ENCODE measurements at regions not wholly inside any gene's neighbourhood (a gene's known extent, or its start where the extent isn't known, plus 50 kb on each side); places are given as distances from the start of the nearest gene placed in this dataset.
A peak's percentile ranks its signal among the peaks of the same experiment; 100 is the strongest.

- DNase-seq (ENCODE audit: low read depth) (no peak), FAIRE-seq (no peak)
- TF ChIP-seq CTCF (IDR thresholded peaks at IDR 0.05; ENCODE audit: insufficient read depth, low read length, severe bottlenecking) = no peak
- Histone ChIP-seq H3K4me3 (ENCODE audit: low read depth, low read length) (no peak overlapping the region), H3K27me3 (ENCODE audit: control insufficient read depth, insufficient read depth, low read length) (no peaks in the 10 kb centered on the region), H3K36me3 (ENCODE audit: control insufficient read depth, insufficient read depth, low read length) (no peaks in the 10 kb centered on the region)
Measured at GRCh38 chr5:167843881-167844572, 447.4 kb upstream of the WWC1 start.

- DNase-seq (ENCODE audit: low read depth) = no peak
- FAIRE-seq = peak; percentile 95
- peaks cover 2% of the 10 kb centered on the region for H3K36me3 ChIP-seq (ENCODE audit: control insufficient read depth, insufficient read depth, low read length)
- H3K4me3 ChIP-seq (ENCODE audit: low read depth, low read length) = no peak overlapping the region
- no peaks in the 10 kb centered on the region for H3K27me3 ChIP-seq (ENCODE audit: control insufficient read depth, insufficient read depth, low read length)
- no peak for TF ChIP-seq CTCF (IDR thresholded peaks at IDR 0.05; ENCODE audit: insufficient read depth, low read length, severe bottlenecking)
Measured at GRCh38 chr5:167845952-167846351, 445.5 kb upstream of the WWC1 start.

GRCh38 chr5:167849874-167850273 is 441.6 kb upstream of the WWC1 start:
- no peak for TF ChIP-seq CTCF (IDR thresholded peaks at IDR 0.05; ENCODE audit: insufficient read depth, low read length, severe bottlenecking)
- H3K4me3 ChIP-seq (ENCODE audit: low read depth, low read length) = no peak overlapping the region
- DNase-seq (ENCODE audit: low read depth) (no peak), FAIRE-seq (no peak)
- H3K36me3 ChIP-seq (ENCODE audit: control insufficient read depth, insufficient read depth, low read length) = peaks cover 2% of the 10 kb centered on the region
- H3K27me3 ChIP-seq (ENCODE audit: control insufficient read depth, insufficient read depth, low read length) = no peaks in the 10 kb centered on the region

GRCh38 chr5:167850911-167851310 is 440.5 kb upstream of the WWC1 start:
- H3K36me3 ChIP-seq (ENCODE audit: control insufficient read depth, insufficient read depth, low read length) = peaks cover 2% of the 10 kb centered on the region
- no peak for FAIRE-seq
- no peak for DNase-seq (ENCODE audit: low read depth)
- TF ChIP-seq CTCF (IDR thresholded peaks at IDR 0.05; ENCODE audit: insufficient read depth, low read length, severe bottlenecking) = no peak
- H3K4me3 ChIP-seq (ENCODE audit: low read depth, low read length) = no peak overlapping the region
- no peaks in the 10 kb centered on the region for H3K27me3 ChIP-seq (ENCODE audit: control insufficient read depth, insufficient read depth, low read length)

GRCh38 chr5:167851416-167851815 is 440.0 kb upstream of the WWC1 start:
- H3K27me3 ChIP-seq (ENCODE audit: control insufficient read depth, insufficient read depth, low read length) = no peaks in the 10 kb centered on the region
- FAIRE-seq = no peak
- H3K4me3 ChIP-seq (ENCODE audit: low read depth, low read length) = no peak overlapping the region
- TF ChIP-seq CTCF (IDR thresholded peaks at IDR 0.05; ENCODE audit: insufficient read depth, low read length, severe bottlenecking) = no peak
- no peak for DNase-seq (ENCODE audit: low read depth)
- H3K36me3 ChIP-seq (ENCODE audit: control insufficient read depth, insufficient read depth, low read length) = peaks cover 2% of the 10 kb centered on the region

GRCh38 chr5:167852515-167852914 is 438.9 kb upstream of the WWC1 start:
- Histone ChIP-seq H3K4me3 (ENCODE audit: low read depth, low read length) (no peak overlapping the region), H3K27me3 (ENCODE audit: control insufficient read depth, insufficient read depth, low read length) (no peaks in the 10 kb centered on the region), H3K36me3 (ENCODE audit: control insufficient read depth, insufficient read depth, low read length) (peaks cover 2% of the 10 kb centered on the region)
- FAIRE-seq = no peak
- no peak for TF ChIP-seq CTCF (IDR thresholded peaks at IDR 0.05; ENCODE audit: insufficient read depth, low read length, severe bottlenecking)
- no peak for DNase-seq (ENCODE audit: low read depth)

All from bronchial epithelial cell (primary cell).